OCI-LY7 (cell line): ENCODE measurements at regions not wholly inside any gene's neighbourhood (a gene's known extent, or its start where the extent isn't known, plus 50 kb on each side); places are given as distances from the start of the nearest gene placed in this dataset.

Experiments used
- BruUV-seq: library from RNA; stranded (reverse); fragments of 400-500 nt; replicated peaks from 2 replicates; lab custom pipeline; 2021; lab: Mats Ljungman, UMichigan
- CTCF ChIA-PET: fragments of 300-600 bp; sonication (Branson Sonifier 250); formaldehyde crosslinking; loops from one replicate; lab custom pipeline; 2022; ENCODE audit warnings: antibody characterized with exemption; ENCODE audit not compliant: unreplicated experiment; lab: Charles Lee
- POLR2A ChIA-PET: fragments of 300-600 bp; sonication (Branson Sonifier 250); formaldehyde crosslinking; loops from one replicate; lab custom pipeline; 2022; ENCODE audit warnings: antibody characterized with exemption; lab: Charles Lee
- DNase-seq: peaks from one replicate; pipeline ENCODE4 v3.0.0-alpha.2; 2015; ENCODE audit warnings: low spot score
- H2AFZ ChIP-seq: fragments of 200-600 bp; sonication (generic), shearing (Covaris generic); 2 replicates; pipeline ENCODE4 v1.6.1; 2014; ENCODE audit warnings: mild to moderate bottlenecking, antibody characterized with exemption, low read length, moderate library complexity
- H3K27ac ChIP-seq: fragments of 200-600 bp; sonication (generic); 2 replicates; pipeline ENCODE4 v1.5.1; 2014; ENCODE audit warnings: mixed run types, low read depth, mild to moderate bottlenecking, moderate library complexity, low read length, inconsistent platforms; ENCODE audit not compliant: poor library complexity, severe bottlenecking
- H3K36me3 ChIP-seq: fragments of 200-600 bp; sonication (generic); 2 replicates; pipeline ENCODE4 v1.6.1; 2014; ENCODE audit warnings: mild to moderate bottlenecking, antibody characterized with exemption, low read length, moderate library complexity, mixed read lengths; ENCODE audit not compliant: insufficient read depth
- H3K4me1 ChIP-seq: fragments of 200-600 bp; sonication (generic); 2 replicates; pipeline ENCODE4 v1.5.1; 2014; ENCODE audit warnings: mild to moderate bottlenecking, low read length; ENCODE audit not compliant: insufficient read depth, poor library complexity, severe bottlenecking
- H3K4me2 ChIP-seq: fragments of 200-600 bp; sonication (generic); 2 replicates; pipeline ENCODE4 v1.6.1; 2014; ENCODE audit warnings: mild to moderate bottlenecking, low read length
- H3K4me3 ChIP-seq: fragments of 200-600 bp; sonication (generic); 2 replicates; pipeline ENCODE4 v1.5.1; 2014; ENCODE audit warnings: mild to moderate bottlenecking, low read depth, low read length; ENCODE audit not compliant: poor library complexity, severe bottlenecking
- H3K79me2 ChIP-seq: fragments of 200-600 bp; sonication (generic); 2 replicates; pipeline ENCODE4 v1.6.1; 2016; ENCODE audit warnings: low read depth, mild to moderate bottlenecking, low read length, moderate library complexity, mixed read lengths; ENCODE audit not compliant: insufficient read depth
- H3K9me2 ChIP-seq: fragments of 200-600 bp; sonication (generic); 2 replicates; pipeline ENCODE4 v1.6.1; 2016; ENCODE audit warnings: mild to moderate bottlenecking, low read length, mixed read lengths; ENCODE audit not compliant: insufficient read depth
- H3K9me3 ChIP-seq: fragments of 200-600 bp; sonication (generic); 2 replicates; pipeline ENCODE4 v1.6.1; 2014; ENCODE audit warnings: mild to moderate bottlenecking, mixed run types, low read length, mixed read lengths
- H4K20me1 ChIP-seq: fragments of 200-600 bp; sonication (generic); 2 replicates; pipeline ENCODE4 v1.6.1; 2014; ENCODE audit warnings: mild to moderate bottlenecking, antibody characterized with exemption, low read length, moderate library complexity, mixed read lengths; ENCODE audit not compliant: insufficient read depth
- EZH2phosphoT487 ChIP-seq: fragments of 200-600 bp; sonication (generic); IDR thresholded peaks from 2 replicates; pipeline ENCODE4 v1.6.1; 2018; ENCODE audit warnings: low read depth, borderline replicate concordance, mild to moderate bottlenecking, mixed run types, antibody characterized with exemption, low read length, moderate library complexity, mixed read lengths
- intact Hi-C: fragments of 100-400 bp; cut with micrococcal nuclease; formaldehyde crosslinking; loops from one replicate; pipeline ENCODE4 v1.10.0; 2022; ENCODE audit not compliant: unreplicated experiment
- TF ChIP-seq, protein P1 (sequence below): fragments of 200-600 bp; sonication (generic); conservative IDR thresholded peaks from 2 replicates; pipeline ENCODE4 v1.5.1; 2014; ENCODE audit warnings: mild to moderate bottlenecking, antibody characterized with exemption, low read length, moderate library complexity, mixed read lengths

DNA sequence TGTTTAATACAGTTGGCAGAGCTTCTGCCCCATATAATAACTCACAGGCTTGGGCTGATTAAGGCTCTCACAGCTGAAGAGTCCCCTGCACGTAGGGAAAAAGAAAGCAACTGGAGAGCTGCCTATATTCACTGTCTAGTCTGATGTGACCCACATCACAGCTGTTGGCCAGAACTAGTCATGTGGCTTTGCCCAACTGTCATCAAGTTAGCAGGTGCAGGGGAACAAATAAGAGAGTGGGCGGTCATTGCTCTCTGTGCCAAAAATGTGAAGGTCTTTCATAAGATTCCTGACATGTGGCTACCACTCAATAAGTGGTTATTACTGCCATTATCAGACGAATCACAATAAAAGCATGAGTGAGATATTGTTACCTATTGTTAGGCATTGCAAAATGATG lies 665.2 kb downstream of the DOK5 start:
- H4K20me1 ChIP-seq: no peaks in the 10 kb centered on the region
- POLR2A ChIA-PET: interaction anchor here (1.6 kb wide), 1 partner anchor 24 kb away, joined by 3 read pairs; no protein-coding TSS in a partner anchor
- intact Hi-C loops: no loop called here
- no peaks in the 10 kb centered on the region for H3K9me3 ChIP-seq
- H3K36me3 ChIP-seq: no peaks in the 10 kb centered on the region
- TF ChIP-seq EZH2phosphoT487: no peak
- TF ChIP-seq, protein P1, sequence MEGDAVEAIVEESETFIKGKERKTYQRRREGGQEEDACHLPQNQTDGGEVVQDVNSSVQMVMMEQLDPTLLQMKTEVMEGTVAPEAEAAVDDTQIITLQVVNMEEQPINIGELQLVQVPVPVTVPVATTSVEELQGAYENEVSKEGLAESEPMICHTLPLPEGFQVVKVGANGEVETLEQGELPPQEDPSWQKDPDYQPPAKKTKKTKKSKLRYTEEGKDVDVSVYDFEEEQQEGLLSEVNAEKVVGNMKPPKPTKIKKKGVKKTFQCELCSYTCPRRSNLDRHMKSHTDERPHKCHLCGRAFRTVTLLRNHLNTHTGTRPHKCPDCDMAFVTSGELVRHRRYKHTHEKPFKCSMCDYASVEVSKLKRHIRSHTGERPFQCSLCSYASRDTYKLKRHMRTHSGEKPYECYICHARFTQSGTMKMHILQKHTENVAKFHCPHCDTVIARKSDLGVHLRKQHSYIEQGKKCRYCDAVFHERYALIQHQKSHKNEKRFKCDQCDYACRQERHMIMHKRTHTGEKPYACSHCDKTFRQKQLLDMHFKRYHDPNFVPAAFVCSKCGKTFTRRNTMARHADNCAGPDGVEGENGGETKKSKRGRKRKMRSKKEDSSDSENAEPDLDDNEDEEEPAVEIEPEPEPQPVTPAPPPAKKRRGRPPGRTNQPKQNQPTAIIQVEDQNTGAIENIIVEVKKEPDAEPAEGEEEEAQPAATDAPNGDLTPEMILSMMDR: no peak
- no peak for DNase-seq
- H2AFZ ChIP-seq: no peak overlapping the region
- H3K4me1 ChIP-seq: no peaks in the 10 kb centered on the region
- no peak overlapping the region for H3K27ac ChIP-seq
- no TSS peak for BruUV-seq
- no peaks in the 10 kb centered on the region for H3K79me2 ChIP-seq
- H3K4me3 ChIP-seq: no peak overlapping the region
- H3K9me2 ChIP-seq: no peaks in the 10 kb centered on the region
- CTCF ChIA-PET: no interaction called here
- no peak overlapping the region for H3K4me2 ChIP-seq

DNA sequence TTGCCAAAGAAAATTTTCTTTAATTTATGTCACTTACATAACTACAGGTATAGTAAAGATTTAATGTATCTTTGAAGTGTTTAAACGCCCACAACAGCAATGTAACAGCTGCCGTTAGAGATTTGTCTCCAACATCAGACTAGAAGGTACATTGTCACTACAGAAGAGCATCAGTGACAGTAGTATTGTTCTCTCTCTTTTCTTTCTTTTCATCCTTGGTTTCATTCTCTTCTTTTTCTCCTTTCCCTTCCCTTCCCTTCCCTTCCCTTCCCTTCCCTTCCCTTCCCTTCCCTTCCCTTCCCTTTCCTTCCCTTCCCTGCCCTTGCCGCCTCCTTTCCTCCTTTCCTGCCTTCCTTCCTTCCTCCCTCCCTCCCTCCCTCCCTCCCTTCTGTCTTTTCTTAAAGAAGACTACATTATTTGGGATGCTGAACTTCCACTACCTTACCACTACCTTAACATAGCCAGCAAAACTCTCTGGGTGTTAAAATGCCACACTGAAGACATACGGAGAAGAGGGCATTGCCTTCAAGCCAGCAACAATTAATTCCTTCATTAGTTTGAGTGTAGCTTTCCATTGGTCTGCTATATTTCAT lies 663.9 kb downstream of the DOK5 start:
- intact Hi-C loops: no loop called here
- BruUV-seq: no TSS peak
- H3K9me3 ChIP-seq: no peaks in the 10 kb centered on the region
- no peak for TF ChIP-seq EZH2phosphoT487
- TF ChIP-seq, protein P1: no peak
- H3K79me2 ChIP-seq: no peaks in the 10 kb centered on the region
- no peaks in the 10 kb centered on the region for H3K9me2 ChIP-seq
- no peak overlapping the region for H3K4me2 ChIP-seq
- H3K27ac ChIP-seq: no peak overlapping the region
- H4K20me1 ChIP-seq: no peaks in the 10 kb centered on the region
- H3K36me3 ChIP-seq: no peaks in the 10 kb centered on the region
- H2AFZ ChIP-seq: no peak overlapping the region
- ChIA-PET CTCF (no interaction called here), POLR2A (interaction anchor here (1.6 kb wide), 1 partner anchor 23 kb away, joined by 3 read pairs; no protein-coding TSS in a partner anchor)
- DNase-seq: no peak
- no peak overlapping the region for H3K4me3 ChIP-seq
- H3K4me1 ChIP-seq: no peaks in the 10 kb centered on the region

DNA sequence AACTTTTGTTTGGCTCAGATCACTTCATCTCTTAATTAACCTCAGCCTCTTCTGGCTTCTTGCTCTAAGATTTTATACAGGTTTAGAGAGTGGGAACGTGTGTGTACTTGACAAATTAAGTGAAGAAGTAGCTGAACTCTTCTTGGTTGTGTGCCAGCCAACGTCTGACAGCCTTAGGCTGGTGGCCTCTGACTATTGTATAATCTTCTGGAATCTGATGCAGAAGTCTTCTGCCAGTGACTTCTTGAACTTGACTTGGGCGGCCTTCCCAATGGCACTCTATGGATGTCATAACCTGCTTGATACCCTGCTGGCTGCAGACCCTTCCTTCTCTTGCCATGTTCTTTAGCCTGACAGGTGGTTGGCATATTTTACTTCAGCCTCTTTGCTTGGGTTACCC lies 660.5 kb downstream of the DOK5 start:
- no peaks in the 10 kb centered on the region for H3K36me3 ChIP-seq
- no TSS peak for BruUV-seq
- no peaks in the 10 kb centered on the region for H3K9me2 ChIP-seq
- intact Hi-C loops: no loop called here
- no peak overlapping the region for H3K4me3 ChIP-seq
- POLR2A ChIA-PET: no interaction called here
- no peak overlapping the region for H3K4me2 ChIP-seq
- DNase-seq: no peak
- CTCF ChIA-PET: no interaction called here
- H3K27ac ChIP-seq: no peak overlapping the region
- no peaks in the 10 kb centered on the region for H3K4me1 ChIP-seq
- no peaks in the 10 kb centered on the region for H4K20me1 ChIP-seq
- H2AFZ ChIP-seq: no peak overlapping the region
- H3K79me2 ChIP-seq: no peaks in the 10 kb centered on the region
- TF ChIP-seq EZH2phosphoT487: no peak
- TF ChIP-seq, protein P1: no peak
- no peaks in the 10 kb centered on the region for H3K9me3 ChIP-seq
